K562 (cell line): ENCODE measurements at regions not wholly inside any gene's neighbourhood (a gene's known extent, or its start where the extent isn't known, plus 50 kb on each side); places are given as distances from the start of the nearest gene placed in this dataset.

ENCODE experiments used
- ATAC-seq: fragments of 200-7000 bp; cut with Tn5 transposase; 3 replicates; pipeline ENCODE4 v1.9.1; 2020; ENCODE audit warnings: moderate library complexity
- BruUV-seq: library from RNA; stranded (reverse); fragments of 400-500 nt; replicated peaks from 2 replicates; lab custom pipeline; 2021; lab: Mats Ljungman, UMichigan
- CTCF ChIA-PET: fragments of 300-600 bp; formaldehyde crosslinking; extraction: SDS; loops from one replicate; lab custom pipeline; 2021; ENCODE audit warnings: low intra/inter-chr PET ratio; lab: Yijun Ruan, JAX
- POLR2A ChIA-PET: fragments of 300-600, 350-650 bp; sonication (Branson Sonifier 250); formaldehyde crosslinking; extraction: SDS; loops from one replicate; lab custom pipeline; 2021; ENCODE audit warnings: antibody characterized with exemption, inconsistent platforms; lab: Yijun Ruan, JAX
- DNase-seq, 4 experiments: peaks; one replicate each; pipeline versions ENCODE4 v3.0.0 to v3.0.0-alpha.2; 2011 to 2018; ENCODE audit warnings: low spot score in 3 of 4, mixed read lengths in 3 of 4; ENCODE audit errors: extremely low read depth in 1 of 4
- FAIRE-seq: peaks from 2 replicates; lab custom pipeline; 2011; peaks lifted over from hg19 to GRCh38; lab: Jason Lieb, UNC
- H2AFZ ChIP-seq: 2 replicates; pipeline ENCODE4 v1.6.0; 2011; ENCODE audit warnings: low read depth, low read length, control low read depth, inconsistent platforms
- H3K27ac ChIP-seq: fragments of 200-600 bp; 3 replicates; pipeline ENCODE4 v1.8.0; 2011; ENCODE audit warnings: low read depth, mild to moderate bottlenecking, control low read depth, inconsistent platforms, low read length, moderate library complexity, mixed read lengths; ENCODE audit errors: extremely low read depth
- H3K27me3 ChIP-seq, 2 experiments: fragments of 300-600 bp in 1 of 2; 2 replicates in 1 of 2; 3 replicates in 1 of 2; pipeline versions ENCODE4 v1.6.0 to v1.8.0; 2011; ENCODE audit warnings: inconsistent platforms in 2 of 2, low read length in 2 of 2, mild to moderate bottlenecking in 1 of 2, mixed read lengths in 1 of 2, moderate library complexity in 1 of 2; ENCODE audit not compliant: control insufficient read depth in 2 of 2, insufficient read depth in 2 of 2
- H3K36me3 ChIP-seq: fragments of 300-600 bp; 3 replicates; pipeline ENCODE4 v1.8.0; 2011; ENCODE audit warnings: mild to moderate bottlenecking, low read length, inconsistent platforms; ENCODE audit not compliant: control insufficient read depth, insufficient read depth
- H3K4me1 ChIP-seq, 2 experiments: fragments of 200-600 bp in 1 of 2; replicated peaks in 1 of 2; 2 replicates in 1 of 2; 3 replicates in 1 of 2; pipeline versions ENCODE4 v1.5.1 to v1.8.0; 2011; ENCODE audit warnings: inconsistent platforms in 2 of 2, low read length in 2 of 2, mild to moderate bottlenecking in 1 of 2, mixed read lengths in 1 of 2, moderate library complexity in 1 of 2; ENCODE audit not compliant: control insufficient read depth in 2 of 2, insufficient read depth in 2 of 2
- H3K4me2 ChIP-seq: 2 replicates; pipeline ENCODE4 v1.6.1; 2011; ENCODE audit warnings: low read length, control low read depth, inconsistent platforms, mixed read lengths; ENCODE audit not compliant: insufficient read depth
- H3K4me3 ChIP-seq: fragments of 200-600 bp; sonication (generic), shearing (Covaris generic); 2 replicates; pipeline ENCODE4 v1.5.1; 2016; ENCODE audit warnings: control low read depth, inconsistent platforms
- H3K79me2 ChIP-seq: fragments of 200-600 bp; 3 replicates; pipeline ENCODE4 v1.8.0; 2011; ENCODE audit warnings: low read length, inconsistent platforms; ENCODE audit not compliant: control insufficient read depth, insufficient read depth
- H3K9ac ChIP-seq, 2 experiments: 2 replicates each; pipeline versions ENCODE4 v1.6.0 to v1.6.1; 2011; ENCODE audit warnings: low read depth in 2 of 2, low read length in 2 of 2, control low read depth in 1 of 2, inconsistent platforms in 1 of 2, mild to moderate bottlenecking in 1 of 2, mixed read lengths in 1 of 2; ENCODE audit not compliant: insufficient read depth in 1 of 2
- H3K9me1 ChIP-seq: one replicate; pipeline ENCODE4 v1.6.0; 2011; ENCODE audit warnings: inconsistent platforms, mild to moderate bottlenecking, low read length, moderate library complexity; ENCODE audit not compliant: control insufficient read depth, insufficient read depth
- H3K9me3 ChIP-seq: replicated peaks from 2 replicates; pipeline ENCODE4 v1.5.1; 2011; ENCODE audit warnings: low read depth, low read length, inconsistent platforms; ENCODE audit not compliant: control insufficient read depth, insufficient read depth
- H4K20me1 ChIP-seq: replicated peaks from 2 replicates; pipeline ENCODE4 v1.6.1; 2011; ENCODE audit warnings: low read length, inconsistent platforms, mixed read lengths; ENCODE audit not compliant: control insufficient read depth, insufficient read depth
- ESRRA ChIP-seq: fragments of 450-650 bp; IDR thresholded peaks from 2 replicates; pipeline ENCODE4 v1.6.1; 2014; ENCODE audit warnings: low read depth, mild to moderate bottlenecking, moderate library complexity, borderline replicate concordance
- ESRRB ChIP-seq: fragments of 250-450 bp; sonication (Bioruptor Pico); IDR thresholded peaks from 2 replicates; pipeline ENCODE4 v1.5.0; 2020; ENCODE audit warnings: mild to moderate bottlenecking, moderate library complexity, borderline replicate concordance
- HDAC8 ChIP-seq: fragments of 450-650 bp; IDR thresholded peaks from 2 replicates; pipeline ENCODE4 v1.6.1; 2016; ENCODE audit warnings: mild to moderate bottlenecking, missing genetic modification characterization, moderate library complexity, missing compliant biosample characterization
- KDM2B ChIP-seq: fragments of 250-450 bp; sonication (Bioruptor Pico); IDR thresholded peaks from 2 replicates; pipeline ENCODE4 v1.8.0; 2021; ENCODE audit warnings: mild to moderate bottlenecking, moderate library complexity
- KLF13 ChIP-seq: fragments of 450-650 bp; IDR thresholded peaks from 2 replicates; pipeline ENCODE4 v1.6.1; 2016; ENCODE audit warnings: missing genetic modification characterization, low read depth, mild to moderate bottlenecking, missing compliant biosample characterization, moderate library complexity, borderline replicate concordance
- MCM7 ChIP-seq, 2 experiments: fragments of 450-650 bp; IDR thresholded peaks; 2 replicates each; pipeline ENCODE4 v1.6.1; 2016 to 2018
- NFIC ChIP-seq: fragments of 450-650 bp; IDR thresholded peaks from 2 replicates; pipeline ENCODE4 v1.6.1; 2017; ENCODE audit warnings: mild to moderate bottlenecking, inconsistent platforms
- NRF1 ChIP-seq, 2 experiments: fragments of 450-650 bp; IDR thresholded peaks in 1 of 2; conservative IDR thresholded peaks in 1 of 2; 2 replicates each; pipeline ENCODE4 v1.6.1; 2014; ENCODE audit warnings: mild to moderate bottlenecking in 2 of 2
- RBM34 ChIP-seq: fragments of 200-400 bp; formaldehyde crosslinking; IDR thresholded peaks from 2 replicates; pipeline ENCODE4 v1.6.1; 2018; ENCODE audit warnings: low read length, borderline replicate concordance; ENCODE audit not compliant: insufficient read depth
- RCOR1 ChIP-seq, 2 experiments: IDR thresholded peaks; 2 replicates each; pipeline ENCODE4 v1.6.1; 2012; ENCODE audit warnings: low read depth in 2 of 2, low read length in 2 of 2, borderline replicate concordance in 1 of 2, improper control_type of control experiment in 1 of 2
- SP1 ChIP-seq: sonication (generic); formaldehyde crosslinking; IDR thresholded peaks from 2 replicates; pipeline ENCODE4 v1.8.1; 2022; ENCODE audit warnings: mild to moderate bottlenecking, missing genetic modification reagents
- TAF15 ChIP-seq: fragments of 200-400 bp; formaldehyde crosslinking; IDR thresholded peaks from 2 replicates; pipeline ENCODE4 v1.6.1; 2017; ENCODE audit warnings: mild to moderate bottlenecking, low read depth, low read length, moderate library complexity
- TCF7 ChIP-seq: sonication (generic); IDR thresholded peaks from 2 replicates; pipeline ENCODE4 v1.6.1; 2016; ENCODE audit warnings: antibody characterized with exemption, borderline replicate concordance
- TCF7L2 ChIP-seq: fragments of 150-350 bp; IDR thresholded peaks from 2 replicates; pipeline ENCODE4 v1.6.1; 2016; ENCODE audit warnings: low read depth, mild to moderate bottlenecking, low read length, moderate library complexity
- WGBS: fragments of 100-300 bp; shearing (Covaris generic); methylation state at CpG from one replicate; pipeline ENCODE4 v1.1.6; 2016; ENCODE audit warnings: low coverage, mixed read lengths; ENCODE audit not compliant: insufficient coverage; ENCODE audit errors: missing lambda C conversion rate; 5-methylcytosine and 5-hydroxymethylcytosine counted together
- in situ Hi-C: fragments of 300-500 bp; cut with MboI; formaldehyde crosslinking; loops from 4 replicates; pipeline ENCODE4 v1.15.0; 2018; ENCODE audit warnings: inconsistent platforms, mixed read lengths
- intact Hi-C: fragments of 100-400 bp; cut with micrococcal nuclease; formaldehyde crosslinking; loops from 2 replicates; pipeline ENCODE4 v1.14.2; 2022
- TF ChIP-seq, protein P1 (sequence below): fragments of 450-650 bp; formaldehyde crosslinking; IDR thresholded peaks from 2 replicates; pipeline ENCODE4 v1.4.0; 2020; ENCODE audit warnings: mild to moderate bottlenecking, moderate library complexity
- TF ChIP-seq, protein P2 (sequence below): fragments of 250-450 bp; sonication (Bioruptor Pico); IDR thresholded peaks from 2 replicates; pipeline ENCODE4 v1.8.0; 2022; ENCODE audit warnings: moderate library complexity, mild to moderate bottlenecking, inconsistent platforms
- TF ChIP-seq, protein P3 (sequence below), 2 experiments: fragments of 450-650 bp in 1 of 2; IDR thresholded peaks; 2 replicates each; pipeline ENCODE4 v1.6.1; 2011 to 2017; ENCODE audit warnings: low read depth in 2 of 2, antibody characterized with exemption in 1 of 2, borderline replicate concordance in 1 of 2, low read length in 1 of 2, mild to moderate bottlenecking in 1 of 2, mixed read lengths in 1 of 2; ENCODE audit not compliant: control insufficient read depth in 1 of 2
- TF ChIP-seq, protein P4 (sequence below): fragments of 250-450 bp; sonication (Bioruptor Pico); IDR thresholded peaks from 2 replicates; pipeline ENCODE4 v1.6.1; 2021; ENCODE audit warnings: mild to moderate bottlenecking

DNA sequence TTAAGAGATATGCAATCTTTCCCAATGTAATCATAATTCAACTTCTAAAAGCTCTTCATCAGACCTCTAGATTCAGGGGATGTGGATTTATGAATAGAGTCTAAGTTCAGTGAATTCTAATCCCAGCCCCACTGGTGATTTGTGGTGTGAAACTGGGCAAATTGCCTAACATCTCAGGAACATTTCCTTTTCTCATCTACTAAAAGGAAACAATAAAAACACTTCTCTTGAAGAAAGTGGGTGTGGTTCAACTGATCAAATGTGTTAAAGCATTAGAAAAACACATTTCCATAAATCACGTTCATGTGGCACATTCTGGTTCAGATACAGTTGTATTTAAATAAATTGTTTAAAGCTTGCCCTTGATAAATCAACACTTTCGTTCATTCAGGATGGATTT lies 631.7 kb upstream of the CDH6 start:
- Histone ChIP-seq H3K27ac (no peak overlapping the region), H3K9ac (no peak overlapping the region), H3K4me2 (no peak overlapping the region), H3K27me3 (no peaks in the 10 kb centered on the region), H3K4me3 (no peak overlapping the region), H3K79me2 (no peaks in the 10 kb centered on the region), H2AFZ (no peak overlapping the region), H3K9me3 (no peaks in the 10 kb centered on the region), H4K20me1 (no peaks in the 10 kb centered on the region), H3K36me3 (no peaks in the 10 kb centered on the region), H3K4me1 (no peaks in the 10 kb centered on the region), H3K9me1 (no peaks in the 10 kb centered on the region)
- in situ Hi-C loops (no loop called here), intact Hi-C loops (no loop called here)
- 3% methylated on average over 2 of the region's 2 CpGs for WGBS
- POLR2A ChIA-PET: no interaction called here
- CTCF ChIA-PET: no interaction called here
- FAIRE-seq (no peak), DNase-seq (no peak), ATAC-seq (no peak)
- no TSS peak for BruUV-seq
- no peak for TF ChIP-seq ESRRB (CRISPR knock-in tag)
- TF ChIP-seq KDM2B (CRISPR knock-in tag): no peak
- TF ChIP-seq, protein P1, sequence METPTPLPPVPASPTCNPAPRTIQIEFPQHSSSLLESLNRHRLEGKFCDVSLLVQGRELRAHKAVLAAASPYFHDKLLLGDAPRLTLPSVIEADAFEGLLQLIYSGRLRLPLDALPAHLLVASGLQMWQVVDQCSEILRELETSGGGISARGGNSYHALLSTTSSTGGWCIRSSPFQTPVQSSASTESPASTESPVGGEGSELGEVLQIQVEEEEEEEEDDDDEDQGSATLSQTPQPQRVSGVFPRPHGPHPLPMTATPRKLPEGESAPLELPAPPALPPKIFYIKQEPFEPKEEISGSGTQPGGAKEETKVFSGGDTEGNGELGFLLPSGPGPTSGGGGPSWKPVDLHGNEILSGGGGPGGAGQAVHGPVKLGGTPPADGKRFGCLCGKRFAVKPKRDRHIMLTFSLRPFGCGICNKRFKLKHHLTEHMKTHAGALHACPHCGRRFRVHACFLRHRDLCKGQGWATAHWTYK (CRISPR knock-in tag): no peak
- TF ChIP-seq NRF1 (conservative IDR thresholded peaks at IDR 0.05 in 1 of 2, IDR thresholded peaks at IDR 0.05 in 1 of 2): no peak
- TF ChIP-seq, protein P2, sequence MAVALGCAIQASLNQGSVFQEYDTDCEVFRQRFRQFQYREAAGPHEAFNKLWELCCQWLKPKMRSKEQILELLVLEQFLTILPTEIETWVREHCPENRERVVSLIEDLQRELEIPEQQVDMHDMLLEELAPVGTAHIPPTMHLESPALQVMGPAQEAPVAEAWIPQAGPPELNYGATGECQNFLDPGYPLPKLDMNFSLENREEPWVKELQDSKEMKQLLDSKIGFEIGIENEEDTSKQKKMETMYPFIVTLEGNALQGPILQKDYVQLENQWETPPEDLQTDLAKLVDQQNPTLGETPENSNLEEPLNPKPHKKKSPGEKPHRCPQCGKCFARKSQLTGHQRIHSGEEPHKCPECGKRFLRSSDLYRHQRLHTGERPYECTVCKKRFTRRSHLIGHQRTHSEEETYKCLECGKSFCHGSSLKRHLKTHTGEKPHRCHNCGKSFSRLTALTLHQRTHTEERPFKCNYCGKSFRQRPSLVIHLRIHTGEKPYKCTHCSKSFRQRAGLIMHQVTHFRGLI (CRISPR knock-in tag): no peak
- TF ChIP-seq TCF7: no peak
- TF ChIP-seq TAF15: no peak
- TF ChIP-seq SP1 (CRISPR knock-in tag): no peak
- TF ChIP-seq, protein P3, sequence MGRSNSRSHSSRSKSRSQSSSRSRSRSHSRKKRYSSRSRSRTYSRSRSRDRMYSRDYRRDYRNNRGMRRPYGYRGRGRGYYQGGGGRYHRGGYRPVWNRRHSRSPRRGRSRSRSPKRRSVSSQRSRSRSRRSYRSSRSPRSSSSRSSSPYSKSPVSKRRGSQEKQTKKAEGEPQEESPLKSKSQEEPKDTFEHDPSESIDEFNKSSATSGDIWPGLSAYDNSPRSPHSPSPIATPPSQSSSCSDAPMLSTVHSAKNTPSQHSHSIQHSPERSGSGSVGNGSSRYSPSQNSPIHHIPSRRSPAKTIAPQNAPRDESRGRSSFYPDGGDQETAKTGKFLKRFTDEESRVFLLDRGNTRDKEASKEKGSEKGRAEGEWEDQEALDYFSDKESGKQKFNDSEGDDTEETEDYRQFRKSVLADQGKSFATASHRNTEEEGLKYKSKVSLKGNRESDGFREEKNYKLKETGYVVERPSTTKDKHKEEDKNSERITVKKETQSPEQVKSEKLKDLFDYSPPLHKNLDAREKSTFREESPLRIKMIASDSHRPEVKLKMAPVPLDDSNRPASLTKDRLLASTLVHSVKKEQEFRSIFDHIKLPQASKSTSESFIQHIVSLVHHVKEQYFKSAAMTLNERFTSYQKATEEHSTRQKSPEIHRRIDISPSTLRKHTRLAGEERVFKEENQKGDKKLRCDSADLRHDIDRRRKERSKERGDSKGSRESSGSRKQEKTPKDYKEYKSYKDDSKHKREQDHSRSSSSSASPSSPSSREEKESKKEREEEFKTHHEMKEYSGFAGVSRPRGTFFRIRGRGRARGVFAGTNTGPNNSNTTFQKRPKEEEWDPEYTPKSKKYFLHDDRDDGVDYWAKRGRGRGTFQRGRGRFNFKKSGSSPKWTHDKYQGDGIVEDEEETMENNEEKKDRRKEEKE (IDR thresholded peaks at IDR 0.05; ENCODE audit: borderline replicate concordance in 1 of 2, control insufficient read depth in 1 of 2, low read depth in 2 of 2, low read length in 1 of 2): no peak
- no peak for TF ChIP-seq NFIC
- no peak for TF ChIP-seq HDAC8 (tag)
- TF ChIP-seq RCOR1 (IDR thresholded peaks at IDR 0.05; ENCODE audit: borderline replicate concordance in 1 of 2, low read depth in 2 of 2, low read length in 2 of 2): no peak
- TF ChIP-seq MCM7 (IDR thresholded peaks at IDR 0.05): no peak
- TF ChIP-seq, protein P4, sequence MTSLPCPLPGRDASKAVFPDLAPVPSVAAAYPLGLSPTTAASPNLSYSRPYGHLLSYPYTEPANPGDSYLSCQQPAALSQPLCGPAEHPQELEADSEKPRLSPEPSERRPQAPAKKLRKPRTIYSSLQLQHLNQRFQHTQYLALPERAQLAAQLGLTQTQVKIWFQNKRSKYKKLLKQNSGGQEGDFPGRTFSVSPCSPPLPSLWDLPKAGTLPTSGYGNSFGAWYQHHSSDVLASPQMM (CRISPR knock-in tag): no peak
- TF ChIP-seq RBM34: no peak
- no peak for TF ChIP-seq TCF7L2
- no peak for TF ChIP-seq KLF13
- no peak for TF ChIP-seq ESRRA
